Fibroblast of mammary gland (primary cell): ENCODE measurements at regions not wholly inside any gene's neighbourhood (a gene's known extent, or its start where the extent isn't known, plus 50 kb on each side); places are given as distances from the start of the nearest gene placed in this dataset.
A peak's percentile ranks its signal among the peaks of the same experiment; 100 is the strongest.

Experiments used
- DNase-seq: peaks from one replicate; pipeline ENCODE4 v3.0.0-alpha.2; 2010; ENCODE audit warnings: low read depth
- H3K4me3 ChIP-seq: 2 replicates; pipeline ENCODE4 v1.5.1; 2011; ENCODE audit warnings: low read depth, mild to moderate bottlenecking, low read length, moderate library complexity; ENCODE audit not compliant: control insufficient read depth
- TF ChIP-seq, protein P1 (sequence below): conservative IDR thresholded peaks from 2 replicates; pipeline ENCODE4 v1.5.1; 2011; ENCODE audit warnings: low read depth, low read length, inconsistent platforms; ENCODE audit not compliant: control insufficient read depth, insufficient read depth

DNA sequence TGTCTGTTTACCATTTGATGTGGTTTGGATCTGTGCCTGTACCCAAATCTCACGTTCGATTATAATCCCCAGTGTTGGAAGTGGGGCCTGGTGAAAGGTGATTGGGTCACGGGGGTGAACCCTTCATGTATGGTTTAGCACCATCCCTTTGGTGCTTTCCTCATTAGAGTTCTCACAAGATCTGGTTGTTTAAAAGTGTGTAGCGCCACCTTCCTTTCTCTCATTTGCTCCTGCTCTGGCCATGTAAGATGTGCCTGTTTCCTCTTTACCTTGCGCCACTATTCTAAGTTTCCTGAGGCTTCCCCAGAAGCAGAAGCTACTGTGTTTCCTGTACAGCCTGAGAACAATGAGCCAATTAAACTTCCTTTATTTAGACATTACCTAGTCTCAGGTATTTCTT lies 610.7 kb upstream of the ADGRL3 start:
- DNase-seq, result no peak
- no peak overlapping the region for H3K4me3 ChIP-seq
- TF ChIP-seq, protein P1, sequence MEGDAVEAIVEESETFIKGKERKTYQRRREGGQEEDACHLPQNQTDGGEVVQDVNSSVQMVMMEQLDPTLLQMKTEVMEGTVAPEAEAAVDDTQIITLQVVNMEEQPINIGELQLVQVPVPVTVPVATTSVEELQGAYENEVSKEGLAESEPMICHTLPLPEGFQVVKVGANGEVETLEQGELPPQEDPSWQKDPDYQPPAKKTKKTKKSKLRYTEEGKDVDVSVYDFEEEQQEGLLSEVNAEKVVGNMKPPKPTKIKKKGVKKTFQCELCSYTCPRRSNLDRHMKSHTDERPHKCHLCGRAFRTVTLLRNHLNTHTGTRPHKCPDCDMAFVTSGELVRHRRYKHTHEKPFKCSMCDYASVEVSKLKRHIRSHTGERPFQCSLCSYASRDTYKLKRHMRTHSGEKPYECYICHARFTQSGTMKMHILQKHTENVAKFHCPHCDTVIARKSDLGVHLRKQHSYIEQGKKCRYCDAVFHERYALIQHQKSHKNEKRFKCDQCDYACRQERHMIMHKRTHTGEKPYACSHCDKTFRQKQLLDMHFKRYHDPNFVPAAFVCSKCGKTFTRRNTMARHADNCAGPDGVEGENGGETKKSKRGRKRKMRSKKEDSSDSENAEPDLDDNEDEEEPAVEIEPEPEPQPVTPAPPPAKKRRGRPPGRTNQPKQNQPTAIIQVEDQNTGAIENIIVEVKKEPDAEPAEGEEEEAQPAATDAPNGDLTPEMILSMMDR, result no peak

DNA sequence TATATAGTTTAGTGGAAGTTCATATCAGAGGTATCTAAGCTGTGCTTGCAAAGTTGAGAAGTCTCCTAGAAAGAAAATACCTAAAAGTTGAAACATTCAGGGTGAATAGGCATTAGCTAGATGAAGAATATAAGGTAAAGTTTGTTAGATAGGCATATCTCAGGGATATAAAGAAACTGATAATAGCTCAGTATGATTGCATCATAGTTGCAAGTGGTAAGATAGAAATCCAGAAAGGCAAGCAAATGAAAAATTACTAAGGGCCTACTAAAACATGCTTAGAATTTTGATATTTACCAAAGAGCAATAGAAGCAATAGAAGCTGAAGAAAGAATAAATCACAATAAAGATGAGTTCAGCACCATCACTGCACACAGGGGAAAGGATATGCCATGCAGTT lies 610.0 kb upstream of the ADGRL3 start:
- H3K4me3 ChIP-seq, result no peak overlapping the region
- TF ChIP-seq, protein P1, result no peak
- no peak for DNase-seq

DNA sequence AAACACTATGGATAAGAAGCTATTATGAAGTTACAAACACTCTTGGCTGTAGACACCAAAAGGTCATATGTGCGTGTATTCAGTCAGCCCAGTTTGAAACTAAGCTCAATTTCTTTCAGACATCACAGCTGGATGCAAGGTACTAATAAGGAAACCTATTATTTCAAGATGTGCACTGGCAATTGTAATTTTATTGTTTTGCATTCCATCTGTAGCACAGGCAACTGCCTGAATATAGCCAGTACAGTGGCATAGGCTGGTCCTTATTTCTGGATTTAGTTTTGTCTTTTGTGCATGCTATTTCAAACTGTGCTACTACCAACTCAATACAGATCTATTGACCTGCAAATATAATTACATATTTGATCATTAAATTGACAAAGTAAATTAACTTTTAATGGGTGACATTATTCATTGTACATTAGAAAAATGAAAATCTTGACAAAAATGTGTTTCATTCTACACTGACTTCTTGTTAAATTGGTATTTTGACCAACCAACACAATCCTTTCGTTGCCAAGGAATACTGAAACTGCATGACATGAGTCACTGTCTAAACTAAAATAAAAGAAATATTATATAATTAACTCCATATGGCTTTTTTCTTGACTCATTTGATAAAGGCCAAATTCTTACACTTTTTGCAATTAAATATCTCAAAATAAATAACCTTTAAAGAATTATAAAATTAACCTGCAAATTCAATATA lies 594.3 kb upstream of the ADGRL3 start:
- H3K4me3 ChIP-seq, result no peak overlapping the region
- TF ChIP-seq, protein P1, result no peak
- DNase-seq, result peak; percentile 40

DNA sequence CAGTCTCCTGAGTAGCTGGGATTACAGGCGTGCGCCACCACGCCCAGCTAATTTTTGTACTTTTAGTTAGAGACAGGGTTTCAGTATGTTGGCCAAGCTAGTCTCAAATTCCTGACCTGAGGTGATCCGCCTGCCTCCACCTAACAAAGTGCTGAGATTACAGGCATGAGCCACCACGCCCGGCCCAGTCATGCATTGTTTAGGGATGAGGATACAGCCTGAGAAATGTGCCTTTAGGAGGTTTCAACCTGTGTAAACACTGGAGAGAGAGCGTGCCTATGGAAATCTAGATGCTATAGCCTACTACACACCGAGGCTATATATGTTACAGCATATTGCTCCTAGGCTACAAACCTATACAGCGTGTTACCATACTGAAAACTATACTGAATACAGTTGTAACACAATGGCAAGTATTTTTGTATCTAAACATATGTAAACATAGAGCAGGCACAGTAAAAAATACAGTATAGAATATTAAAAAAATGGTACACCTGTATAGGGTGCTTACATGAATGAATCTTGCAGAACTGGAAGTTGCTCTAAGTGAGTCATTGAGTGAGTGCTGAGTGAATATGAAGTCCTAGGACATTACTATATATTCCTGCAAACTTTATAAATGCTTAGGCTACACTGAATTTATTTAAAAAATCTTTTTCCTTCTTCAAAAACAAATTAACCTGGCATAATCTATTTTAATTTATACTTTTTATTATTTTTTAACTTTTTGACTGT lies 588.2 kb upstream of the ADGRL3 start:
- no peak overlapping the region for H3K4me3 ChIP-seq
- DNase-seq, result no peak
- TF ChIP-seq, protein P1, result no peak

DNA sequence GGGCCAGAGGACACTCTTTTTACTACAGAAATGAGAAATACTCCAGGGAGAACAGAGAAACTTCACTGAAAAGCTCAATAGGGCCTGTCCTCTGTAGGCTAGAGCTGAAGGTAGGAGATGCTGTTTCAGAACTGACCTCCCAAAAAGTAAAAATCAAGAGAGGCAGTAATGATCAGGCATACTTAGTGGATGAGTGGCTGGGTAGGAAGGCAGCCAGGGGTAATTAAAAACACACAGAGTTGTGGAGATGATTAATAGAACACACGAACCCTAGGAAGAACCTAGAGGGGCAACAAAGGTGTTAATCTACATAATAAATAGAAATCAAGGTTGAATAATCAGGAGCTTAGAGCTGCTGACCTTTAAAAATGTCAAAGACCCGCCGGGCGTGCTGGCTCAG lies 582.4 kb upstream of the ADGRL3 start:
- no peak overlapping the region for H3K4me3 ChIP-seq
- TF ChIP-seq, protein P1, result no peak
- no peak for DNase-seq

DNA sequence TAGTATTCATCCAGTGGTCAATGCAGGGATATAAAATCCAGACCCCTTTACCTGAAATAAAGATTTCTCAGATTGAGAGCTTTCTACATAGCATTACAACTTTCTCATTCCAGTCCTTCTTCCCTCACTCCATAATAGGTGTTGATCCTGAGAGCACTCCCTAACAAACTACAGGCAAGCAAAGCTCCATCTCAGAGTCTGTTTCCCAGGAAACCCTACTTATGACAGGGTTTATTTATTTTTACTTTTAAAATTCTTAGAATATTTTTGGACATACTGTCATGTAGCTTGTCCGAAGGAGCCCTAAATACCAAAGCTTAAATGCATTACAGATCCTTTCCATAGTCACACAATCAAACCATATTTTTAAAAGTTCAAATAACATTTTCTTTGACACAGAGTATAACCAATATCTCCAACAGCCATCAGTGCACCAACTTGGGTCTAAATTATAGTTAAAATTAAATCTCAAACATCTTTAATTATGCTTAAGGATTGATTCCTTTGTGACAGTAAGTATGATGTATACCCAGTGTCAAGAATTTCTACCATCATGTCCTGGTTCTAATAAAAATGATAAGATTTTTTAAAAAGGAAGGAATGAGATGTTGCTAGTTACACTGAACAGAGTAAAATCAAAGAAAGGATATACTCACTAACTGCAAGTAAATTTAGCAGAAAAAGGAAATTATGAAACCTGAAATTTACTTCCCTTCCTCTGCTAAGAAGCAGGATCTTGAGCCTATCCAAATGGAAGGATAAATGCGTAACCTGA lies 580.4 kb upstream of the ADGRL3 start:
- TF ChIP-seq, protein P1, result no peak
- DNase-seq, result no peak
- no peak overlapping the region for H3K4me3 ChIP-seq
